Loucy (cell line): ENCODE measurements at regions not wholly inside any gene's neighbourhood (a gene's known extent, or its start where the extent isn't known, plus 50 kb on each side); places are given as distances from the start of the nearest gene placed in this dataset.

Experiments
- CTCF ChIP-seq: fragments of 200-600 bp; sonication (generic); conservative IDR thresholded peaks from 2 replicates; pipeline ENCODE4 v1.5.1; 2014; ENCODE audit warnings: mild to moderate bottlenecking, antibody characterized with exemption, low read length
- EZH2phosphoT487 ChIP-seq: fragments of 200-600 bp; IDR thresholded peaks from 2 replicates; pipeline ENCODE4 v1.6.1; 2018; ENCODE audit warnings: antibody characterized with exemption, mild to moderate bottlenecking, moderate library complexity, borderline replicate concordance

- TF ChIP-seq CTCF (no peak), EZH2phosphoT487 (no peak)
These were observed 157.2 kb downstream of the MELK start for GRCh38 chr9:36729906-36730305.
